ENCODE measurements at regions not wholly inside any gene's neighbourhood (a gene's known extent, or its start where the extent isn't known, plus 50 kb on each side); places are given as distances from the start of the nearest gene placed in this dataset.

DNA sequence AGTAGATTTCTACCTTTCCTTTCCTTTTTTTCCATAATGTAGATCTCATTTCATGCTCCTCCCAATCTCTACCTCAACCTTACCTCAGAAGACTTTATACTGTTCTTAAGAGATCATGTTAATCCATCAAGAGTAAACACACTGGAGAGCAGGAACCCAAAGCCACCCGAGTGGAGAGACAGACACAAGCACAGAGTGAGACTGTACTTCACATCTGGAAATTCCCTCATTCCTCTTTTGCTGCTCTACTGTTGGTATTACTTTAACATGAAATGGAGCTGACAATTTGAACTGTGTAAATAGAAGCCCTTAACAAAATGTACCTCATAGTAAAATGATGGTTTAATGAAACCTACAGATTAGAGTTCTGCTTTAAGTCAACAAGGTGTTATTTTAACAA is 105.7 kb upstream of the RASGEF1B start:
- TF ChIP-seq, protein P1, sequence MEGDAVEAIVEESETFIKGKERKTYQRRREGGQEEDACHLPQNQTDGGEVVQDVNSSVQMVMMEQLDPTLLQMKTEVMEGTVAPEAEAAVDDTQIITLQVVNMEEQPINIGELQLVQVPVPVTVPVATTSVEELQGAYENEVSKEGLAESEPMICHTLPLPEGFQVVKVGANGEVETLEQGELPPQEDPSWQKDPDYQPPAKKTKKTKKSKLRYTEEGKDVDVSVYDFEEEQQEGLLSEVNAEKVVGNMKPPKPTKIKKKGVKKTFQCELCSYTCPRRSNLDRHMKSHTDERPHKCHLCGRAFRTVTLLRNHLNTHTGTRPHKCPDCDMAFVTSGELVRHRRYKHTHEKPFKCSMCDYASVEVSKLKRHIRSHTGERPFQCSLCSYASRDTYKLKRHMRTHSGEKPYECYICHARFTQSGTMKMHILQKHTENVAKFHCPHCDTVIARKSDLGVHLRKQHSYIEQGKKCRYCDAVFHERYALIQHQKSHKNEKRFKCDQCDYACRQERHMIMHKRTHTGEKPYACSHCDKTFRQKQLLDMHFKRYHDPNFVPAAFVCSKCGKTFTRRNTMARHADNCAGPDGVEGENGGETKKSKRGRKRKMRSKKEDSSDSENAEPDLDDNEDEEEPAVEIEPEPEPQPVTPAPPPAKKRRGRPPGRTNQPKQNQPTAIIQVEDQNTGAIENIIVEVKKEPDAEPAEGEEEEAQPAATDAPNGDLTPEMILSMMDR (IDR thresholded peaks at IDR 0.05; ENCODE audit: low read depth, low read length, poor library complexity, severe bottlenecking) = no peak
- TF ChIP-seq EZH2phosphoT487 (IDR thresholded peaks at IDR 0.05; ENCODE audit: borderline replicate concordance, low read length) = no peak

Measured in DOHH2 (cell line).